ENCODE measurements at regions not wholly inside any gene's neighbourhood (a gene's known extent, or its start where the extent isn't known, plus 50 kb on each side); places are given as distances from the start of the nearest gene placed in this dataset.
"Not testable (repeated sequence)": the region's sequence is repeated elsewhere in the genome, so short reads cannot be mapped to it uniquely, and the experiment has no call there.

DNA sequence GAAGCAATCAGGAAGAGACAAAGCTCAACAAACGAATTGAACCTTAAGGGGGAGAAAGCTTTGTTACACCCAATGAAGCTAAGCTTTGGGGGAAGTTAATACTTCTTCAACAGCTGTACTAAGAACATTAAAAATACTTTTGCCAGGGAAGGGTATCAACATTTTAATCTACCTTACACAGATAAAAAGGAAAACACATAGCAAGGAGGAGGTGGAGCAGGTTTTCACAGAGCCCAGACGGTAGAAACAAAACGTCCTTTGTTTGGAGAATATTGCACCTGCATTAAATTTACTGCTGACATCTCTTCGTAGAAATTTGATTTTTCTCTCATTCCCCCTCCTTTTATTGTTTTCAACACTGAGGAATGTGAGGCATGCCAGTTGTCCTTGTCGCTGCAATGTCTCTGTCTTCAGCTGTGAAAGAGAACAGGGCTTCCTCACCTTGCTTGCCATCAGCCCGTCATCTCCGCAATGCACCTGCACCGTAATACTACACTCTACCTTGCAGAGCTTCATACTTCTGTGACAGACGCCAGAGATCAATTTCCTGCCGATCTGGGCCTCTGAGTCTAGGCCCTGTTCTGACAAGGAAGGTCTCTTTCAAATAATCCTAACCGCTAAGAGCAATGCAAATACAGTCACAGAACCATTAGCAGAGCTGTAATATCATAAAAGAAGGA, 270.8 kb downstream of the SPRY2 start:
- intact Hi-C loops (cut with DNase I) = no loop called here
- Histone ChIP-seq H3K36me3 (no peaks in the 10 kb centered on the region), H3K27me3 (replicated peaks; ENCODE audit: insufficient read depth) (no peaks in the 10 kb centered on the region), H3K9me3 (no peaks in the 10 kb centered on the region), H3K4me1 (replicated peaks) (no peaks in the 10 kb centered on the region), H3K4me3 (no peak overlapping the region), H3K27ac (no peak overlapping the region)
- TF ChIP-seq, protein P1, sequence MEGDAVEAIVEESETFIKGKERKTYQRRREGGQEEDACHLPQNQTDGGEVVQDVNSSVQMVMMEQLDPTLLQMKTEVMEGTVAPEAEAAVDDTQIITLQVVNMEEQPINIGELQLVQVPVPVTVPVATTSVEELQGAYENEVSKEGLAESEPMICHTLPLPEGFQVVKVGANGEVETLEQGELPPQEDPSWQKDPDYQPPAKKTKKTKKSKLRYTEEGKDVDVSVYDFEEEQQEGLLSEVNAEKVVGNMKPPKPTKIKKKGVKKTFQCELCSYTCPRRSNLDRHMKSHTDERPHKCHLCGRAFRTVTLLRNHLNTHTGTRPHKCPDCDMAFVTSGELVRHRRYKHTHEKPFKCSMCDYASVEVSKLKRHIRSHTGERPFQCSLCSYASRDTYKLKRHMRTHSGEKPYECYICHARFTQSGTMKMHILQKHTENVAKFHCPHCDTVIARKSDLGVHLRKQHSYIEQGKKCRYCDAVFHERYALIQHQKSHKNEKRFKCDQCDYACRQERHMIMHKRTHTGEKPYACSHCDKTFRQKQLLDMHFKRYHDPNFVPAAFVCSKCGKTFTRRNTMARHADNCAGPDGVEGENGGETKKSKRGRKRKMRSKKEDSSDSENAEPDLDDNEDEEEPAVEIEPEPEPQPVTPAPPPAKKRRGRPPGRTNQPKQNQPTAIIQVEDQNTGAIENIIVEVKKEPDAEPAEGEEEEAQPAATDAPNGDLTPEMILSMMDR (IDR thresholded peaks at IDR 0.05) = no peak
- TF ChIP-seq POLR2A (IDR thresholded peaks at IDR 0.05) = no peak
- no peak for TF ChIP-seq POLR2AphosphoS5 (IDR thresholded peaks at IDR 0.05)
- DNase-seq (ENCODE audit: low spot score) = no peak
- WGBS = 30% methylated on average over 11 of the region's 11 CpGs

DNA sequence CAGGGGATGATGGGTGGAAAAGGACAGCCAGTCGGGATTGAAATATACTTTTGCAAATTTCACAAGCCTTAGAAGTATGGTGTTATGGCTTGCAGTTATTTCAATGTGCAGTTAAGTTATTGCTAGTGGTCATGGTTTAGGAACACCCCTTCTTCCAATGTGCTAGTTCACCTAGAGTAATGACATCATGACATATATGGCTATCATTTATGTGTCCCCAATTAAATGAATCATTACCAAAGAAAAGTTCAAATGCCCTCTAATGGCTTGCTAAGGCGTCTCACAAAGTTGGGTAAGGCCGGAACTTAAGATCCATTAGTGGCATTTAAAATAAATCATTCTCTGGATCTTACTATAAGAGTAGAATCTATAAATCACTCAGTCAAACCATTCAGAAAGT, 271.6 kb downstream of the SPRY2 start:
- Histone ChIP-seq H3K9me3 (no peaks in the 10 kb centered on the region), H3K36me3 (no peaks in the 10 kb centered on the region), H3K27ac (no peak overlapping the region), H3K4me3 (no peak overlapping the region), H3K27me3 (replicated peaks; ENCODE audit: insufficient read depth) (no peaks in the 10 kb centered on the region), H3K4me1 (replicated peaks) (no peaks in the 10 kb centered on the region)
- intact Hi-C loops (cut with DNase I) = no loop called here
- TF ChIP-seq POLR2A (IDR thresholded peaks at IDR 0.05) (no peak), POLR2AphosphoS5 (IDR thresholded peaks at IDR 0.05) (no peak)
- TF ChIP-seq, protein P1 (IDR thresholded peaks at IDR 0.05) = no peak
- DNase-seq (ENCODE audit: low spot score) = no peak
- WGBS = 76% methylated on average over 3 of the region's 3 CpGs

DNA sequence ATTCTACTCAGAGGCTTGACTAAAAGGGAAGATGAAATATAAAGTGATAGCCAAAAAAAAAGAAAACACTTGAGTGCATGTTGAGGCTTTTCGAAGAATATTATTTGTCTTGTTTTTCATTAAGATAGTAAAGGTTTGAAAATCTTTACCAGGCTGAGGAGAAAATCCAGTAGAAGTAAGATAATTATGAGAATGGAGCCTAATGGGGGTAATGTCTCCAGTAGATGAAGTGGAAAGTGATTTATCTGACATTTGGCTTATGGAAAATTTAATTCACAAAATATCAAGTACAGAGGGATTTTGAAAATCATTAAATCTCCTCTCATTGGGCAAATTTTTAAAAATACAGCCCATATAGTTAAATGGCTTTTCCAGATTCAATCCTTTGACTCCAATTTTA, 274.9 kb downstream of the SPRY2 start:
- no peaks in the 10 kb centered on the region for H3K36me3 ChIP-seq
- intact Hi-C loops (cut with DNase I) = no loop called here
- no peak overlapping the region for H3K4me3 ChIP-seq
- H3K4me1 ChIP-seq (replicated peaks) = no peaks in the 10 kb centered on the region
- H3K27me3 ChIP-seq (replicated peaks; ENCODE audit: insufficient read depth) = no peaks in the 10 kb centered on the region
- TF ChIP-seq POLR2A (IDR thresholded peaks at IDR 0.05) = no peak
- TF ChIP-seq POLR2AphosphoS5 (IDR thresholded peaks at IDR 0.05) = no peak
- TF ChIP-seq, protein P1 (IDR thresholded peaks at IDR 0.05) = no peak
- 80% methylated on average over 1 of the region's 1 CpG for WGBS
- no peak overlapping the region for H3K27ac ChIP-seq
- no peak for DNase-seq (ENCODE audit: low spot score)
- H3K9me3 ChIP-seq = no peaks in the 10 kb centered on the region

DNA sequence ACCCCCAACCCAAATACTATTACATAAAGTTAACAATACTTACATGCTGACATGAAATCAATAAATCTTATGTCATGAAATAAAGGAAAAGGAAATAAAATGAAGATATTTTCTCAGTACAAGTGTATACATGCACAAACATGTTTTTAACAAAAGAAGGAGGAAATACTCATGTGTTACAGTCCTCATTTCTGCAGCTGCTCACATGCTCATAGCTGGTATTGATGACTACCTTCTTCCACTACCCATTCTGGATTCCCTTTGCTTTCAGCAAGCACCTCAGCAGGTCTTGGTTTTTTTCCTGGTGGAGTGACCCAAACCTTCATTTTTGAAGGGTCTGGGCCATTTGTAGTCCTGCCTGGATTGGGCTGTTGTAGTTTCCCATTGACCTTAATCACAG, 278.5 kb downstream of the SPRY2 start:
- intact Hi-C loops (cut with DNase I); DNase-seq (ENCODE audit: low spot score); H3K4me3 ChIP-seq; H3K36me3 ChIP-seq; H3K9me3 ChIP-seq; H3K4me1 ChIP-seq (replicated peaks); H3K27ac ChIP-seq; H3K27me3 ChIP-seq (replicated peaks; ENCODE audit: insufficient read depth): not testable (repeated sequence)

DNA sequence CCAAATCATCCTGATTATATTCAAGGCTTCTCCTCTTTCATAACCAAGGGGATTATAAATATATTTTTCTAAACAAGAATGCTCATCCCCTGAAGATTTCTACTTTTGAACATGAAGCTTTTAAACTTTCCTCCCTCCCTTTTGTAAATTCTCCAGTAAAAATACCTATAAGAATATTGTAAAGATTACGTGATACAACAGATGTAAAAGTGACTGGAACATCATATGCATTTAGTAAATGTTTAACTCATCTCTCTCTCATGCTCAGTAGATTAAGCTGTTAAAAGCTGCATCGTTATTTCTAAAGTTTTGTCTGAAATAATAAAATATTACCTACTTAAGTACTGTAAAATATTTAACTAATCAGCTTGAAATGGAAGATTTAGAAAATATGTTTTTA, 281.1 kb downstream of the SPRY2 start:
- Histone ChIP-seq H3K4me1 (replicated peaks) (no peaks in the 10 kb centered on the region), H3K27ac (no peak overlapping the region), H3K9me3 (no peaks in the 10 kb centered on the region), H3K36me3 (no peaks in the 10 kb centered on the region), H3K27me3 (replicated peaks; ENCODE audit: insufficient read depth) (no peaks in the 10 kb centered on the region), H3K4me3 (no peak overlapping the region)
- intact Hi-C loops (cut with DNase I) = no loop called here
- WGBS = 67% methylated on average over 2 of the region's 2 CpGs
- no peak for TF ChIP-seq POLR2A (IDR thresholded peaks at IDR 0.05)
- TF ChIP-seq, protein P1 (IDR thresholded peaks at IDR 0.05) = no peak
- TF ChIP-seq POLR2AphosphoS5 (IDR thresholded peaks at IDR 0.05) = no peak
- no peak for DNase-seq (ENCODE audit: low spot score)

Data from prostate gland (tissue), 2 donors.